Osteocyte (in vitro differentiated cells): ENCODE measurements at regions not wholly inside any gene's neighbourhood (a gene's known extent, or its start where the extent isn't known, plus 50 kb on each side); places are given as distances from the start of the nearest gene placed in this dataset.

Source experiments
- DNase-seq: peaks from one replicate; pipeline ENCODE4 v3.0.0; 2021; ENCODE audit warnings: mixed read lengths; ENCODE audit not compliant: unreplicated experiment; ENCODE audit errors: extremely low spot score
- H3K27ac Mint-ChIP-seq: one replicate; pipeline ENCODE4 v1.8.0; 2021; ENCODE audit warnings: mild to moderate bottlenecking, mixed read lengths; ENCODE audit not compliant: unreplicated experiment
- H3K27me3 Mint-ChIP-seq: one replicate; pipeline ENCODE4 v1.8.0; 2021; ENCODE audit warnings: mixed read lengths; ENCODE audit not compliant: unreplicated experiment
- H3K36me3 Mint-ChIP-seq: one replicate; pipeline ENCODE4 v1.8.0; 2021; ENCODE audit warnings: mixed read lengths; ENCODE audit not compliant: unreplicated experiment
- H3K4me1 Mint-ChIP-seq: one replicate; pipeline ENCODE4 v1.8.0; 2021; ENCODE audit warnings: mixed read lengths; ENCODE audit not compliant: unreplicated experiment
- H3K4me3 Mint-ChIP-seq: one replicate; pipeline ENCODE4 v1.8.0; 2021; ENCODE audit warnings: mild to moderate bottlenecking, moderate library complexity, mixed read lengths; ENCODE audit not compliant: unreplicated experiment
- H3K9me3 Mint-ChIP-seq: one replicate; pipeline ENCODE4 v1.8.0; 2021; ENCODE audit warnings: mixed read lengths; ENCODE audit not compliant: unreplicated experiment
- TF ChIP-seq, protein P1 (sequence below): fragments of 200-600 bp; sonication (generic); IDR thresholded peaks from 2 replicates; pipeline ENCODE4 v1.5.0; 2021; ENCODE audit warnings: antibody characterized with exemption, mild to moderate bottlenecking, moderate library complexity

DNA sequence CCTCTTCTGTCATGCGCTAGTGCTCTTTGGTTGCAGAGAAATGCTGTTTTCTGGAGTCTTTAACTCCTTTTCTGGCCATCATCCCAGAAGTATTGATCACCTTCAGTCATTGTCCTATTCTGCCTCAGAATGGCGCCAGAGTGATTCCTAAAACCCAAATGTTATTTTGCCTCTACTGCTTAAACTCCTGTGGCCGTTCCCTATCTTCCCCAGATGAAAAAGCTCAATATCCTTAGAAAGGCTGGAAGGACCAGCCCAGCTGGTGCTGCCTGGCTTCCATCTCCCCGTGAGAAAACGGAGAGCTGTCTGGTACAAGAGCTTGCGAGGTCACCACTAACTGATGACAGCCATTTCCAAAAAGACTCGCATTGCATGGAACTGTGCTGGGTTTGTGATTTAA, 179.1 kb downstream of the RBM26 start:
- Mint-ChIP-seq H3K27me3 (peaks cover 9% of the 10 kb centered on the region), H3K9me3 (no peaks in the 10 kb centered on the region), H3K27ac (no peak overlapping the region), H3K4me3 (no peak overlapping the region), H3K36me3 (no peaks in the 10 kb centered on the region), H3K4me1 (no peaks in the 10 kb centered on the region)
- no peak for DNase-seq
- TF ChIP-seq, protein P1, sequence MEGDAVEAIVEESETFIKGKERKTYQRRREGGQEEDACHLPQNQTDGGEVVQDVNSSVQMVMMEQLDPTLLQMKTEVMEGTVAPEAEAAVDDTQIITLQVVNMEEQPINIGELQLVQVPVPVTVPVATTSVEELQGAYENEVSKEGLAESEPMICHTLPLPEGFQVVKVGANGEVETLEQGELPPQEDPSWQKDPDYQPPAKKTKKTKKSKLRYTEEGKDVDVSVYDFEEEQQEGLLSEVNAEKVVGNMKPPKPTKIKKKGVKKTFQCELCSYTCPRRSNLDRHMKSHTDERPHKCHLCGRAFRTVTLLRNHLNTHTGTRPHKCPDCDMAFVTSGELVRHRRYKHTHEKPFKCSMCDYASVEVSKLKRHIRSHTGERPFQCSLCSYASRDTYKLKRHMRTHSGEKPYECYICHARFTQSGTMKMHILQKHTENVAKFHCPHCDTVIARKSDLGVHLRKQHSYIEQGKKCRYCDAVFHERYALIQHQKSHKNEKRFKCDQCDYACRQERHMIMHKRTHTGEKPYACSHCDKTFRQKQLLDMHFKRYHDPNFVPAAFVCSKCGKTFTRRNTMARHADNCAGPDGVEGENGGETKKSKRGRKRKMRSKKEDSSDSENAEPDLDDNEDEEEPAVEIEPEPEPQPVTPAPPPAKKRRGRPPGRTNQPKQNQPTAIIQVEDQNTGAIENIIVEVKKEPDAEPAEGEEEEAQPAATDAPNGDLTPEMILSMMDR: no peak

DNA sequence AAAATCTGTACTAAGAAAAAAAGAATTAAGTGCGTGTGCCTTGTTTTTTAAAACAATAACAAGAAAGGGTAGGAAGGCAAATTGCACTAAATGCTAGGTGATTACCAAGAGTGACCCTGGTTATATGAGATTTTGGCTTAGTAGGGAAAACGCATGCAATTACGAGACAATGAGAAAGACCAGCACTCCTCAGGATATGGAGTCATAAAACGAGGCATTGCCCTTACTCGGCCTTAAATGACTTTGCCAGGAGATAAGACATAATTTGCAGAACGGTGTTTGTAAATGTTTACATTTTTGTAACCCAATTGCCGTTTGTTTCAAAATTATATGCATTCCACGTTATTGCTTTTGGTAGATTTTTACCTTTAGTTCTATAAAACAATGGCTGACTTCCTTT, 179.8 kb downstream of the RBM26 start:
- H3K9me3 Mint-ChIP-seq: no peaks in the 10 kb centered on the region
- TF ChIP-seq, protein P1: no peak
- H3K36me3 Mint-ChIP-seq: no peaks in the 10 kb centered on the region
- no peak overlapping the region for H3K4me3 Mint-ChIP-seq
- no peak overlapping the region for H3K27ac Mint-ChIP-seq
- H3K27me3 Mint-ChIP-seq: peaks cover 9% of the 10 kb centered on the region
- no peaks in the 10 kb centered on the region for H3K4me1 Mint-ChIP-seq
- DNase-seq: no peak

DNA sequence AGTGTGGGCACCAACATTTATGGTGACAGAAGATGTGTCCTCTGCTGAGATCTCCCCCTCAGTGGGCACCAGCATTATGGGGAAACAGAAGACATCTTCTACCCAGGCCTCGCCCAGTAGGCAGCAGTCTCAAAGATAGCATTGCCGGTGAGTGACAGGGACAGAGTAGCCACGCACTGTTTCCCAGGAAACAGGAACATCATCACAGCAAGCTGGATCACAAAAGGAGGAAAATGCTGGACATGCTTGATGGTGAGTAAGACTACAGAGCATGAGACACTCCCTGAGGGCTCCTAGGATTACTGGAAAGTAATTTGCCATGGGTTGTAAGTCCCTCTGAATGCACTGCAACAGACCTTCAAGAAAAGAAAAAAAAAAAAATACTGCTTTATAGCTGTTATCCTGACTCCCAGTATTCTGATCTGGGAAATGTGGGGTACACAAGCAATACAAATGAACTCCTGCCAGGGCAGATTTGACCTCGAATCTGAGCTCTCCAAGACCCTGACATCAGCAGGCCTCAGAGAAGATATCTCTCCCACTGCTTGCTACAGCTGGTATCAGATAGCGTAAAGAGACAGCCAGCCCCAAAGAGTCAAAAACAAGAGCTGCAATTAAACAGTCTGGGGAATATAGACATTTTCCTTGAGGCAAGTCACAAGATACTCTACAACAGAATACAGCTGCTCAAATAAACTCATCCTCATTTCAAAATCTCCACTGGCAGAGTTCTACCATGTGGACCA, 180.4 kb downstream of the RBM26 start:
- Mint-ChIP-seq H3K4me1 (no peaks in the 10 kb centered on the region), H3K4me3 (no peak overlapping the region), H3K36me3 (no peaks in the 10 kb centered on the region), H3K27me3 (peaks cover 9% of the 10 kb centered on the region), H3K9me3 (no peaks in the 10 kb centered on the region), H3K27ac (no peak overlapping the region)
- TF ChIP-seq, protein P1: no peak
- no peak for DNase-seq

DNA sequence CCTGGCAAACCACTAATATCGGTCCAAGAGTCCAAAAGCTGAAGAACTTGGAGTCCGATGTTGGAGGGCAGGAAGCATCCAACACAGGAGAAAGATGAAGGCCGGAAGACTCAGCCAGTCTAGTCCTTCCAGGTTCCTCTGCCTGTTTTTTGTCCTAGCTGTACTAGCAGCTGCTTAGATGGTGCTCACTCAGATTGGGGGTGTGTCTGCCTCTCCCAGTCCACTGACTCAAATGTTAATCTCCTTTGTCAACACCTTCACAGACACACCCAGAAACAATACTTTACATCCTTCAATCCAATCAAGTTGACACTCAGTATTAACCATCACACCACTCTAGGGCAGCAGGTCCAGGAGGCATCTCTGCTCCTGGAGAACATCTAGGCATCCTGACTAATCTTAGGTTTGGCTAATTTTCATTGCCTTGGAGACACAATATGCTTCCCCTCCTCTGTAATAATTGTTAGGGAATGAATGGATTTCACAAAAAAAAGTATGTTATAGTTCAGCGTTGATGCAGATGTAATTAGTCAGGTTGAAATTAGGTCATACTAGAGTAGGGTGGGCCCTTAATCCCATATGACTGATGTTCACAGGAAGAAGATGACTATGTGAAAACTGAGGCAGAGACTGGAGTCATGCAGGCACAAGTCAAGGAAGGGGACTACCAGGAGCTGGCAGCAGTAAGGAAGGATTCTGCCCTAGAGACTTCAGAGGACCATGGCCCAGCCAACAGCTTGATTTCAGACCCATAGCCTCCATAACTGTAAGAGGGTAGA, 183.4 kb downstream of the RBM26 start:
- Mint-ChIP-seq H3K27me3 (peaks cover 7% of the 10 kb centered on the region), H3K4me3 (no peak overlapping the region), H3K9me3 (no peaks in the 10 kb centered on the region), H3K4me1 (no peaks in the 10 kb centered on the region), H3K36me3 (no peaks in the 10 kb centered on the region), H3K27ac (no peak overlapping the region)
- DNase-seq: no peak
- TF ChIP-seq, protein P1: no peak

DNA sequence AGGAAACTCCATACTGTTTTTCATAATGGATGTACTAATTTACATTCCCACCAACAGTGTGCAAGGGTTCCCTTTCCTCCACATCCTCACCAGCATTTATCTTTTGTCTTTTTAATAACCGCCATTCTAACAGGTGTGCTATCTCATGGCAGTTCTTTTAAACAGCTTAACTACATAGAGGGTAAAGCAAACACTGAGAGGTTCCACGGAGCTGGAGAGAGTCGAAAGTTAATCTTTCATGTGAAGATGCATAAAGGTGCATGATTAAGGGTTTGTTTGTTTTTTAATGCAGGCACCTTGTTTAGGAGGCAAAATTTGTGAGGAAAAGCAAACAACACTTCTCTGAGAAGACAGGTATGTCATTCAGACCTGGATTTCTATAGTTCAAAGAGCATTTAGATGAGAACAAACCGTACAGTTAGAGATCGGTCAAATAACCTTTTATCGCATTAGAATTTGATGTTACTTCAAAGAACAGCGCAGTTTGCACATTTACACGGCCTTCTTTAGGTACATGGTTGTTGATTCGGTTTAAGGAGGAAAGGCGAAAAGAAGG, 193.9 kb downstream of the RBM26 start:
- H3K4me1 Mint-ChIP-seq: no peaks in the 10 kb centered on the region
- TF ChIP-seq, protein P1: no peak
- peaks cover 4% of the 10 kb centered on the region for H3K27me3 Mint-ChIP-seq
- no peak overlapping the region for H3K4me3 Mint-ChIP-seq
- no peak overlapping the region for H3K27ac Mint-ChIP-seq
- no peak for DNase-seq
- no peaks in the 10 kb centered on the region for H3K36me3 Mint-ChIP-seq
- H3K9me3 Mint-ChIP-seq: no peaks in the 10 kb centered on the region
